ENCODE measurements at regions not wholly inside any gene's neighbourhood (a gene's known extent, or its start where the extent isn't known, plus 50 kb on each side); places are given as distances from the start of the nearest gene placed in this dataset.
"Not testable (repeated sequence)": the region's sequence is repeated elsewhere in the genome, so short reads cannot be mapped to it uniquely, and the experiment has no call there.

DNA sequence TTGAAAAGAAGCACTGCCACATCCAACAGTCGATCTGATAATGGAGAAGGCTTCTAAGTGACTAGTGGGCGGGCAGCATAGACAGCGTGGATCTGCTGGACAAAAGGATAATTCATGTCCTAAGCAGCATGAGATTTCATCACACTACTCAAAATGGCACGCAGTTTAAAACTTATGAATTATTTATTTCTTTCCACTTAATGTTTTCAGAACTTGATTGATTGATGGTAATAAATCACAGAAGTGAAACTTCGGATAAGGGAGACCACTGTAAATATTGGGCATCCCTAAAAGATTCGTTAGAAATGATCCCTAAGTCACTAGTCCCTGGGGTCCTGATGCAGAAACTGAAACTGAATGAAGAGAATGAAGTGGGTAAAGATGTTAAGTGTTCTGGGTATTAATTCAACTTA lies 93.0 kb upstream of the ANK2 start:
- no peak for TF ChIP-seq CTCF (IDR thresholded peaks at IDR 0.05; ENCODE audit: borderline replicate concordance, insufficient read depth, low read depth, low read length)
- no peak overlapping the region for H3K4me3 ChIP-seq (ENCODE audit: low read depth, low read length)

DNA sequence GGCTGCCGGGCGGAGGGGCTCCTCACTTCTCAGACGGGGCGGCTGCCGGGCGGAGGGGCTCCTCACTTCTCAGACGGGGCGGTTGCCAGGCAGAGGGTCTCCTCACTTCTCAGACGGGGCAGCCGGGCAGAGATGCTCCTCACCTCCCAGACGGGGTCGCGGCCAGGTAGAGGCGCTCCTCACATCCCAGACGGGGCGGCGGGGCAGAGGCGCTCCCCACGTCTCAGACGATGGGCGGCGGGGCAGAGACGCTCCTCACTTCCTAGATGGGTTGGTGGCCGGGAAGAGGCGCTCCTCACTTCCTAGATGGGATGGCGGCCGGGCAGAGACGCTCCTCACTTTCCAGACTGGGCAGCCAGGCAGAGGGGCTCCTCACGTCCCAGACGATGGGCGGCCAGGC lies 91.7 kb upstream of the ANK2 start:
- not testable (repeated sequence) for H3K4me3 ChIP-seq (ENCODE audit: low read depth, low read length)

DNA sequence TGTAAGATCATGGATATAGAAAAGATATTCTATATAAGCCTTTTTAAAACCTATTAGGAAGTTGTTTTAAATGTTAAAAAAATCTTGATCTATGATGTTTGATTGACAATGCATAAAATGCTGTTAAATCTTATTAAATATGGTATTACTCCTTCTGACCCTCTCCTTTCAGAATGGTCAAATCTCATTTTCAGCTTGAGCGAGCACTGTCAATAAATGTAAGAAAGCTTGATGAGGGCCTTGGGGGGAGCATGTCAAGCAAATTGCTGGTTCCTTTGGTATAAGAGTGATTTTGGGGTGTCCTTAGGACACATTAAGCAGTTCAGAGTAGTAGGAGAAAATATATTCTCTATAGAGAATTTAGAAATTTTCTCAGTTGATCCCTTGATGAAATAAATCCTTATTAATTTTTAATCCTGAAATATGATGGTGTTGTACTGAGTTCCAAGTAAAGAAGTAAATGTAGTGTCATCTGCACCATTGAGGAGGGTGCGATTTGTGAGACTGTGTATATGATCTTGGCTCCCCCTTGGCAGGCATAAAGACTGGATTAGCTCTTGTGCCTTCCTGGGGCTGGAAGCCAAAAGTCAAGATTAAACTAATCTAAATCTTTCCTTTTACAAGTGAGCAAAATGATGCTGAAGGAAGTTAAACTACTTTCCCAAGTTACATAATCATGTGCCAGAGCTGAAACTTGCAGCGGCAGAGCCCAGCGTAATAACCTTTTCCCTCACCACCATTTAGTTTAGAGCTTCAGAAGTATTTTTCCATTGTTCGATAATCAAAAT lies 82.6 kb upstream of the ANK2 start:
- no peak for TF ChIP-seq CTCF (IDR thresholded peaks at IDR 0.05; ENCODE audit: borderline replicate concordance, insufficient read depth, low read depth, low read length)
- no peak overlapping the region for H3K4me3 ChIP-seq (ENCODE audit: low read depth, low read length)

GRCh38 chr4:112968451-112969159 lies 80.8 kb upstream of the ANK2 start:
- TF ChIP-seq CTCF (IDR thresholded peaks at IDR 0.05; ENCODE audit: borderline replicate concordance, insufficient read depth, low read depth, low read length) = no peak
- H3K4me3 ChIP-seq (ENCODE audit: low read depth, low read length) = no peak overlapping the region

- TF ChIP-seq CTCF (IDR thresholded peaks at IDR 0.05; ENCODE audit: borderline replicate concordance, insufficient read depth, low read depth, low read length) = no peak
- H3K4me3 ChIP-seq (ENCODE audit: low read depth, low read length) = no peak overlapping the region
Measured at GRCh38 chr4:112970903-112971302, 78.5 kb upstream of the ANK2 start.

DNA sequence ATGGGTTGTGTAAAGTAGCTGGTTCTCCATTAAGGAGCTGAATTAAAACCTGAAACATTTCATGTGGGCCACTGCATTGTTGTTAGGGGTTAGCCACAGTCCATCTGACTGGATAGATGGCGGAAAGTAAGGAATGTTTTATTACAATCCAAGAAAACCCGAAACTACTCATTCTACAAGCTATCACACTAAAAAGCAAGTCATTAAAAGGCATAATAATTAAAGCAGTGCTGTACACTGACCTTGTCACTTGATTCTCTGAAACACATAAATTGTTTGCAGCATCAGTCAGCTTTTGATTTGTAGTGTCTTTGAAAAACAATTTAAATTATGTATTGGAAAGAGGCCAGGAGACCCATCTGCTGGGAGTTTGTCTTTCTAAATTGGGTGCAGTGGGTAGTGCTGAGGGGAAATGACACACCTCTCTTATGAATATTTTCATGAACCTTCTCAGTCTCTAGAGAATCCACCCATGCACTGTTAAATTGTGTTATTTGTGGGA lies 75.7 kb upstream of the ANK2 start:
- H3K4me3 ChIP-seq (ENCODE audit: low read depth, low read length) = no peak overlapping the region
- no peak for TF ChIP-seq CTCF (IDR thresholded peaks at IDR 0.05; ENCODE audit: borderline replicate concordance, insufficient read depth, low read depth, low read length)

GRCh38 chr4:112975567-112976355 lies 73.7 kb upstream of the ANK2 start:
- no peak for TF ChIP-seq CTCF (IDR thresholded peaks at IDR 0.05; ENCODE audit: borderline replicate concordance, insufficient read depth, low read depth, low read length)
- H3K4me3 ChIP-seq (ENCODE audit: low read depth, low read length) = no peak overlapping the region

Measured in GM12875 (cell line).